CD4-positive, alpha-beta T cell treated with Interleukin-4 for 1 hour (primary cell): ENCODE measurements at regions not wholly inside any gene's neighbourhood (a gene's known extent, or its start where the extent isn't known, plus 50 kb on each side); places are given as distances from the start of the nearest gene placed in this dataset.
A peak's percentile ranks its signal among the peaks of the same experiment; 100 is the strongest.
"Not testable (repeated sequence)": the region's sequence is repeated elsewhere in the genome, so short reads cannot be mapped to it uniquely, and the experiment has no call there.

Experiments used
- DNase-seq, 2 donors: peaks; one replicate each; pipeline ENCODE4 v3.0.0-alpha.2; 2020 to 2022

- DNase-seq = no peak
Measured at GRCh38 chr15:77877869-77878577, 199.5 kb downstream of the TBC1D2B start.

- not testable (repeated sequence) for DNase-seq
Measured at GRCh38 chr15:77876107-77876820, 201.2 kb downstream of the TBC1D2B start.

- DNase-seq = peak; percentile 8 to 24
Measured at GRCh38 chr15:77875066-77875721, 202.3 kb downstream of the TBC1D2B start.

GRCh38 chr15:77874063-77874462, 203.4 kb downstream of the TBC1D2B start:
- DNase-seq = no peak

- DNase-seq = not testable (repeated sequence)
Measured at GRCh38 chr15:77872521-77873425, 204.7 kb downstream of the TBC1D2B start.

- no peak for DNase-seq
Measured at GRCh38 chr15:77871852-77872371, 205.6 kb downstream of the TBC1D2B start.

GRCh38 chr15:77870195-77871065, 207.1 kb downstream of the TBC1D2B start:
- DNase-seq = peak in 1 of 2 donors; percentile 22

- DNase-seq = no peak
Measured at GRCh38 chr15:77869021-77869895, 208.3 kb downstream of the TBC1D2B start.

- DNase-seq = not testable (repeated sequence)
Measured at GRCh38 chr15:77868048-77868629, 209.4 kb downstream of the TBC1D2B start.

- no peak for DNase-seq
Measured at GRCh38 chr15:77867266-77868047, 210.1 kb downstream of the TBC1D2B start.

GRCh38 chr15:77866596-77867125, 210.8 kb downstream of the TBC1D2B start:
- DNase-seq = no peak

GRCh38 chr15:77866186-77866585, 211.3 kb downstream of the TBC1D2B start:
- DNase-seq = no peak

GRCh38 chr15:77865701-77866100, 211.8 kb downstream of the TBC1D2B start:
- no peak for DNase-seq

GRCh38 chr15:77865106-77865610, 212.4 kb downstream of the TBC1D2B start:
- no peak for DNase-seq

- no peak for DNase-seq
Measured at GRCh38 chr15:77864211-77865105, 213.1 kb downstream of the TBC1D2B start.

GRCh38 chr15:77863491-77864105, 213.9 kb downstream of the TBC1D2B start:
- no peak for DNase-seq

GRCh38 chr15:77862651-77863104, 214.8 kb downstream of the TBC1D2B start:
- DNase-seq = no peak
